DMS53 treated with DMSO at 0.1 percent for 48 hours (cell line): ENCODE measurements at regions not wholly inside any gene's neighbourhood (a gene's known extent, or its start where the extent isn't known, plus 50 kb on each side); places are given as distances from the start of the nearest gene placed in this dataset.

ENCODE experiments used
- DNase-seq: peaks from one replicate; lab custom pipeline; 2025; ENCODE audit not compliant: unreplicated experiment; lab: John Stamatoyannopoulos, UW

DNA sequence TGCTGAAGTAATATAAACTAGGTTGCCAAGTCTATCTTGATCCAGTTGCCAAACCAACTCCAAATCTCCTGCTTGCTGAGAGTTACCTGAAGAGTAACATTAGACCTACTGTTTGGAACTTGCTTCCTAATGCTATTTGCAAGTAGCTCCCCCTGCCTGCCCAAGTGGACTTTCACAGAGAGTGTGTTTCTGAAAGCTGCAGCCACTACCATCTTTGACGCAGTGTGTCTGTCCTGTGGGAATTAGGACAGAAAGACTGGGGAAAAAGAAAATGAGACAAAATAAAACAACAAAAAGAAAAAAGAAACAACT lies 195.0 kb upstream of the HS3ST1 start:
- DNase-seq = peak; percentile 40

DNA sequence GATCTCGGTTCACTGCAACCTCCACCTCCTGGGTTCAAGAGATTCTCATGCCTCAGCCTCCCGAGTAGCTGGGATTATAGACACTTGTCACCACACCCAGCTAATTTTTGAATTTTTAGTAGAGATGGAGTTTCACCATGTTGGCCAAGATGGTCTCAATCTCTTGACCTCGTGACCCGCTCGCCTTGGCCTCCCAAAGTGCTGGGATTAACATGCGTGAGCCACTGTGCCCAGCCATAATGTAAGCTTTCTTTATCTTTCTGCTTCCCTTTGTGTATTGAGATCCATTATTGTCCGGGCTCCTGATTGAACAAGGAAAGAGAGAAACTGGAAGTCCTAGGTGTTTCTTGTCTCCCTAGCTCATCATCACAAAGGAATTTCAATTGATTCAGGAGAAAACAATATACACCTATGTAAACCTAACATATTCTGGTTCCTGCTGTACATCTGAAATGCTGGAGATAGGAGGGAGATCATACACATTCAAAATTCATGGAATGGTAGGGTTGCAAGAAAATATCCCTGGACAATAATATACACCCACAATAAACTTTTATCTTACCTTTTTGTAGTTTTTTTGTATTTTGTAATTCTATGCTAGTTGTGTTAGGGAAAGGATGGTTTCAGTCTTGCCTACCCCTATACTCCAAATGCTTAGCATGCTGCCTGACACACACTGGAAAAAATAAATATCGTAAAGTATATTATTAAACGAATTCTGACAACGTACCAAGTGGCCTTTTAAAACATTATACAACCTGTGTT lies 194.4 kb upstream of the HS3ST1 start:
- no peak for DNase-seq

DNA sequence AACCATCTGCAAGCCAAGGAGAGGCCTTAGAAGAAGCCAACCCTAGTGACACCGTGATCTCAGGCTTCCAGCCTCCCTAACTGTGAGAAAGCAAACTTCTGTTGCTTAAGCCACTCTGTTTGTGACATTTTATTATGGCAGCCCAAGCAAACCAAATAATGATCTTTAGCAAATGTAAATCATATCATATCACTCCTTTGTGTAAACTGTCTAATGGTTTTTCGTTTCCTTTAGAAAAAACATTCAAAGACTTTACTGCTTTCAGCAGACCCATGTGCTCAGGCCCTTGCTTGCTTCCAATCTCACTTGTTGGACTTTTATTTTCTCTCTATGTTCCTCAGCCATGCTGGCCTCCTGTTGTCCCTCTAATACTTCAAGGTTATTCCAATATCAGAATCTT lies 192.2 kb upstream of the HS3ST1 start:
- DNase-seq = no peak

DNA sequence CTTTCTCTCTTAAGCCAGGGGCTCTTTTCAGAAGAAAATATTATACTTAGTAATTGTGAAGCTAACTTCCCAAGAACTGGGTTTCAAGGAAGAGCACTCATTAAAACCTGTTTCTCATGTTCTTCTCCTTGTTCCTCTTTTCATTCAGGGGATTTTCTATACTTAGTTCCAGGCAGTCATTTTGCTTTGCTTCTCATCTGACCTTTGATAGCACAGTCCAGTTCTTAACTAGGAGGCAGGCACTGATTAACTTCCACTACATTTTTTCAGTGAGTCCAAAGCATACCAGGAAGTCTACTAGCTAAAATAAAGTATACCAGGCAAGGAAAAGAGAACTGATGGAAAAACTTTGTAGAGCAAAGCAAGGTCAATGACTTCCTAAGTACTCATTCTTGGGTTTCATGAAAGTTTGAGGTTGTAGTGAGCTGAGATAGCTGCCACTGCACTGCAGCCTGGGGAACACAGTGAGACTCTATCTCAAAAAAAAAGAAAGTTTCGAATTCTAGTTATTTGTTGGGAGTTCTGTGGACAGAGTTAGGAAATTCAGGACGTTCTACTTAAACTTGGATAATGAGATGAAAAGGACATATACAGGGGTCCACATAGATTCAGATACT lies 190.1 kb upstream of the HS3ST1 start:
- DNase-seq = no peak

DNA sequence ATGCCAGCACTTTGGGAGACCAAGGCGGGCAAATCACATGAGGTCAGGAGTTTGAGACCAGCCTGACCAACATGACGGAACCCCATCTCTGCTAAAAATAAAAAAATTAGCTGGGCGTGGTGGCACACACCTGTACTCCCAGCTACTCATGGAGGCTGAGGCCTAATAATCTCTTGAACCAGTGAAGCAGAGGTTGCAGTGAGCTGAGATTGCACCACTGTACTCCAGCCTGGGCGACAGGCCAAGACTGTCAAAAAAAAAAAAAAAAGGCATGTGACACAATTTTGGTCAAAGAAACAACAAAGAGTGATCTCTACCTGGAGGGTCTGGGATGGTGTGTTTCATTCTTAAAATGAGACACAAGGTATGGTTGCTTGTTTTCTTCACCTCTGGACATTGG lies 188.2 kb upstream of the HS3ST1 start:
- DNase-seq = no peak

DNA sequence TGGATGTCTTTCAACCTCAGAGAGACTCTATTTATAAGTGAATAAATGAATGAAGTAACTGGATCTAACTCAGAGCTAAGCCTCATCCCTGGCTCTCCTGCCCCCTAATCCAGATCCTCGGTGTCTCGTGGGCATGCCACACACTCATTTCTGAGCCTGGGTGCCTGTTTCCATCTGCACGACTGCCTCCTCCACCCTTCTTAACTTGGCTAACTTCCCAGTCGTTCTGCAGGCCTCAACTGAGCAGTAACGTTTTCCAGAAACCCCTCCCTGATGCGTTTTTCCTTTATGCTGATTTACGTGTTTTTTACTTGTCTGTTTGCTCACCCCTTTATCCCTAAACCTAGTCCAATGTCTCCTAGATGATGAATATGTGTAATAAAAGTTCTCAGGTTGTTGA lies 186.9 kb upstream of the HS3ST1 start:
- no peak for DNase-seq

DNA sequence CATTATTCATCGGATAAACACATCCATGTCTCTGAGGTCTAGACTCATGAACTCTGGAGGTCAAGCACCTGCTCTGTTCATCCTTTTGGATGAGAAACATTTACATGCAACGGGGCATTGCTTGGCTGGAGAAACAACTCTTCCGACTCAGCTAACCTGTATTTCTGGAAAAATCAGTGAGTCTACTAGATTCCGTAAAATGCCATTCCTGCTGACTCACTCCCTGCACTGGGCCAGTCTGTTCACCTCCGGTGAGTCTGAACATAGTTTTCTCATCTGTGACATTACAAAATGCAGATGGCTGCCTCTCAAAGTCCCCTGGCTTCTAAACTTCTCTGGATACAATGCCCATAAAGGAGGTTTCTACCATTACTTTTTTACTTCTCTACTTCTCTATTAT lies 185.7 kb upstream of the HS3ST1 start:
- peak; percentile 92 for DNase-seq

DNA sequence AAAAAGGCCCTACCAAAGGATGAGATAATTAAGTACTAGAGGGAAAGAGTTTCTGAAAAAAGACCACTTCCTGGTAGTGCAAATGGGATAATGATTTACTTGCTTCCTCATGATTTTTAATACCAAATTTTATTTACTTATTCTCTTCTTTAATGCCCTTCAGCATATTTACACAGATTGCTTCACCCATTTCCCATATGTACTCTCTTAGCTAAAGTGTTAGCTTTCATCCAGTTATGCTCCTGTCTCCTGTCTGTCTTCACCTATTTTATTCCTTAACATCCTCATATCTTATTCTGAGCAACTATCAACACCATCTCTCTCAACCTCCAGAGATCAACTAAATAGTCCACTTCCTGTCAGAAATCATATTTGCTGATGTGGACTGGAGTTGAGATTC lies 183.2 kb upstream of the HS3ST1 start:
- DNase-seq = peak; percentile 87

DNA sequence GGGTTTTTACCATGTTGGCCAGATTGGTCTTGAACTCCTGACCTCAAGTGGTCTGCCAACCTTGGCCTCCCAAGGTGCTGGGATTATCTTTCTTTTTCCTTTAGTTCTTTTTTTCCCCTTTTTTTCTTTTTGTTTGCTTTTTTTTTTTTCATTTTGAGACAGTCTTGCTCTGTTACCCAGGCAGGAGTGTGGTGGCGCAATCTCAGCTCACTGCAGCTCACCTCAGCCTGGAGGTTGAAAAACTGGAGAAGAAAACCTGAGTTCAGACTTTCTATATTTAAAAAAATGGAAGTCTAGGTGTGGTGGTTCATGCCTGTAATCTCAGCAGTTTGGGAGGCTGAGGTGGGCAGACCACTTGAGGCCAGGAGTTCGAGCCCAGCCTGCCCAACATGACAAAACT lies 181.1 kb upstream of the HS3ST1 start:
- DNase-seq = no peak

DNA sequence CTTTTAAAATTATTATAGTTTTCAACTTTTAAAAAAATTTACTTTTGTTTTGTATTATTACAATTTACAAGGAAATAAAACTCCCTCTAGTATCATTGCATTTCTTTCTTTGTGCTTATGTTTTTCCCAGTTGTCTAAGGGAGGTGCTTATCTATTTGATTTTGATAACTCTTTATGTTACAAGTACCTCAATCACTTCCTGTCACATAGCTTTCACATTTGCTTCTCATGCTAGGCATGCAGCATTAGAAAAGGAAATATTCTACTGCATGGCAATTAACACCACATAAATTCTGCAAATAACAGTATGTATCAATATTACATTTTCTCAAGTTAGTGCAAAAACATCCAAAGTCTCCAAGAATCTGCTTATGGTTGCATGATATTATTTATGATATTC lies 180.3 kb upstream of the HS3ST1 start:
- peak; percentile 59 for DNase-seq

DNA sequence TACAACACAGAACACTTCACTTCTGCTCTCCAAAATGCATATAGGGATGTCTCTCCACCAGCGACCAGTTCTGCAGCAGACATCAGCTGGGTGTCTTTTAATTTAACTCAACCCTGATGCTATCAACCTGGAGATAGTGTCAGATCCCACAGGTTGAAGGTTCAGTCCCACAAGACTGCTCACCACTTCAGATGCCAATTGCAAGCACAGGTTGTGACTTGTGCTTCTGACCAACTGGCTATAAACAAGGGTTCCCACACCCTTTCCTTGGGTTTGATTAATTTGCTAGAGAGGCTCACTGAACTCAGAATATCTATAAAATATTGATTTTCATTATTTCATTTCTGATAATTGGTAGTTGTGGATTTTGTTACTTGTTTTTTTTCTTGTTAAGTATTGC lies 177.4 kb upstream of the HS3ST1 start:
- no peak for DNase-seq

DNA sequence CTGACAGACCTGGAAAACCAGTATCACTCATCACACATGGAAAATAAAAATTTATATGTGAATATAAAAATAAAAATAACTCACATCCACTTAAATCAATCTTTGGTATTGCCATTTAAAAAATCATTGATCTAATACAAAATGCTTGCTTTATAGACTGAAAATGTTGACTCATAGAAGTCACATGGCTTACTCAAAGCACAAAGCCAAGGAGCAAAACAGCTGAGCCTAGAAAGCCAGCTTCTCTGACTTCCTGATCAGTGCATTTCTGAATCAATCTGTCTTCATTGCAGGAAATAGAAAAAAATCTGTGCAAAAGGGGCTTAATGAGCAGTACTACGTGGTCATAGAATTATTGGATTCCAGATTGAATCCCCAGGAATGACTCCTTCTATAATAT lies 176.9 kb upstream of the HS3ST1 start:
- peak; percentile 55 for DNase-seq

DNA sequence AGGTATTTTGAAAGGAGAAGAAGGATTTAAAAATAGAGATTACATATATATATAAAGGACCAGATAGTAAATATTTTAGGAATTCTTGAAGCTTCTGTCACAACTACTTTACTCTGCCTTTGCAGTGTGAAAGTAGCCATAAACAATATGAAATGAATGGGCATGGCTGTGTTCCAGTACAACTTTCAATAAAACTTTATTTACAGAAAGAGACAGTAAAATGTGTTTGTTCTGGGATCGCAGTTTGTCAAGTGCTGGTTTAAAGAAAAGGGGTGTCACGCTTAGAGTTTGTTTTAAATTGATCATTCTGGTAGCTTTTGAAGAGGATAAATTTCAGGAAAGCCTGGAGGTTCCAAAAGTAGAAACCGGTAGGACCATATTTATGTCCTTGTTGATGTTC lies 176.1 kb upstream of the HS3ST1 start:
- no peak for DNase-seq

DNA sequence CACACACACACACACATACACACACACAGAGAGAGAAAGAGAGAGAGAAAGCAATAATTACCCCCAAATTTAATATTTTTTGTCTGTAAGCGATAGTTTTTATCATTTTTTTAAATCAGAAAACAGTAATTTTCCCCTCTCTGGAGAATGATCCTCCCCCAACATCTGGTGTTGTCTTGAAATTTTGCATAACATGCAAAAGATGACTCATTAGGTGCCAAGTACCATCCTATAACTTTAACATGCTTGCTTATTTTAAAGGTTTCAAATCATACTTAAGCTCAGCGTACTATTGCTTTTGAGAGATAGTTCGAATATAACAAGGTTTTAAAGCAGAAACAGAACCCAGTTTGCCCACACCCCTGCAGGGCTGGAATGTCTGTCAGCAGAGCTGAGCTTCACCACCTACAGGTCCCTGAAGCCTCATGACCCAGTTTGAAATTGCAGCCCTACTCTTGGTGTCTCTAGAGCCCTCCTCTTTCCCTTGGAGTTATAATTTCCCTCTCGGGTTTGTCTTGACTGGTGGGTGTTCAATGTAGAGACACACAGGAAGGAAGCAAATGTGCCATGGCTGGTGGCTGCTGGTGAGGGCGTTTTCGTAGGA lies 175.0 kb upstream of the HS3ST1 start:
- no peak for DNase-seq

DNA sequence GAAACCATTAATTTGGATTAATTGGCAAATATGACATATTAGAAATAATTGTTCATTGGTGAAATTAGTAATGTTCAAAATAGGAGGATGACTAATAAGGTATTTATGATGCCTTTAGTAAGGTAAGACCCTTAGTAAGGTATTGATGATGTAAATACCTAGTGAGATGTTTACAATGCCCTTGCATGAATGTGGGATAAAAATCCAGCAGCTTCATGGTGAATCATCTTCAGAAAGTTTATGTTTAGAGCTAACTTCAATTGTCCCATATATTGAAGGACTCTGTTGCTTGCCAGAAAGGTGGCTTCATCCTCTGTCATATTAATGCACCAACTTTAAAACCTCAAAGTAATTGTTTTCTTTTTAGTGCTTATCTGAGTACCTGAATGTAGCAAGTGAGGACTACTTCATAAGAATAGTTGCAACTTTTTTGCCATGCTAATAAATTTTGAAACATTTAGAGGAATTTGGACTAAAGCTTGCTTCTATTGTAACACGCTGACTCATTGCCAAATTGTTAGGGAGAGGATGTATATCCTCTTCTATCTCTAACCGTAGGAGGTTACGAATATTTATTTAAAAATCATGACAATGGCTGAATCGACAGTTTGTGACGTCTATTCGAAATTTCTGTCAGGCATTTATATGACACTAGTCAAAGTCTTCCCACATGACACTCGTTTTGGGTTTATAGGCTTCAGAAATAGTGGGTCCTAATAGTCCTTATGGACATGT lies 174.1 kb upstream of the HS3ST1 start:
- DNase-seq = no peak

DNA sequence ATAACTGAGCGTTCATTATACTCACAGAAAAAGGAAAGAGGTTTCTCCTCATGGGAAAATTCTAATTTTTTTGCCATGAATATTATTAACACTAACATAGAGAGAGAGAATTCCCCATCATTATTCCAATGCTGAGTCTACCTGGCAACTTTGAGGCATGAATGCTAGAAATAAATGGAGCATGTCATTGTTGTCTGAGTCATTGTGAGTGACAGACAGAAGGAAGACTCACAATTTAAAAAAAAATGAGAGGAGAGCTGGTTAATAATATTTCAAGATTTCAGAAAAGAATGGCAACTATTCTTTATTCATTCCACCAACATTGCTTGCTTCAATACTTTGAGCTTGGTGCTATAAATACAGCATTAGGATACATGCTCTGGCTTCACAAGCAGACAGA lies 170.4 kb upstream of the HS3ST1 start:
- peak; percentile 43 for DNase-seq

DNA sequence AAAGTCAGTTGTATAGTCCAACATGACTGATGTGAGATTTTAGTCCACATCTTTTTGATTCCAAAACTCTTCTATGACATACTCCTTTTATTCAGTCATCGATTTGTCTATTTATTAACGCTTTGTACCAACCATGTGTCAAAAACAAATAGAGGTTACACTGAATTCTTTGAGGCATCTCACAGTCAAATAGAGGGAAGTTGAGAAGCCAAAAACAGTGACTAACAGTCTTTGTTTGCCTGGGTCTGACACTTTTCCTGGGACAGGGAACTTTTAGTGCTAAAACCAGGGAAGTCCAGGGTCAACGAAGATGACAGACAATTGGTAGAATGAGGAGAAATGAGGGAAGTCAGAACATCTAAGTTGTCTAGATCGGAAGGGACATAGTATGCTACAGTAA lies 169.9 kb upstream of the HS3ST1 start:
- no peak for DNase-seq

DNA sequence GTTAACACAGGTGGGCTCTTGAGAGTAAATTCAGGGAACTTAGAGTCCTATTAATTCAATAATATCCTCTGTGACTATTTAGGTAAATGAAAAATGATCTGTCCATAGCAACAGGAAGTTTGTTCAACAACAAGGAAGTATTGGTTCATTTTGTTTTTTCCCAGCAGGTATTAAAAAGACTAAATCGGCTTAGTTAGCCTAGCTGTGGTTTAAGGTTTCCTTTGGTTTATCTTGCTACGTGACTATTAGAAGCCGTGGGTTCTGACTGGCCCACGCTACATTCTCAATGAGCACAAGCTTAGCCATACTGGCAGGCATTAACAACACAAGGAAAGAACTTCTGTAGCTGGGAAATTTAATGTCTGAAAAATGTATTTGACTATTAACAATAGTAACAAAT lies 168.8 kb upstream of the HS3ST1 start:
- DNase-seq = peak; percentile 79

DNA sequence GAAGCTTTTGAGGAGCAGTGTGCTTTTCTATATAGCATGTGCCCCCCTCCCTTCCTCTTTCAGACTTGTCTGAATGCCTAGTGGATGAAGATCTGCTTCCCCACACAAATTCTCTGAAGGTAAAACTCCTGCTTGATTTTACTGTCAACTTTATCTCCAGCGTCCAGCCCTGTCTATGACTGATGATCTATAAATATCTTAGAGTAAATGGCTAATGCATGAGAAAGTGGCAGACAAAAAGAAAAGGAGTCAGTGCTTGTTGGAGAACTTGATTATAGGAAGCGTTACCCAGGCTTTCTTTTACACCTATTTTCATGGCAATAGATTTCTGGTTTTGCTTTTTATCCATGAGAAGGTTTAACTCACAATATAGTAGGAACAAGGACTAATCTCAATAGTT lies 168.3 kb upstream of the HS3ST1 start:
- DNase-seq = no peak

DNA sequence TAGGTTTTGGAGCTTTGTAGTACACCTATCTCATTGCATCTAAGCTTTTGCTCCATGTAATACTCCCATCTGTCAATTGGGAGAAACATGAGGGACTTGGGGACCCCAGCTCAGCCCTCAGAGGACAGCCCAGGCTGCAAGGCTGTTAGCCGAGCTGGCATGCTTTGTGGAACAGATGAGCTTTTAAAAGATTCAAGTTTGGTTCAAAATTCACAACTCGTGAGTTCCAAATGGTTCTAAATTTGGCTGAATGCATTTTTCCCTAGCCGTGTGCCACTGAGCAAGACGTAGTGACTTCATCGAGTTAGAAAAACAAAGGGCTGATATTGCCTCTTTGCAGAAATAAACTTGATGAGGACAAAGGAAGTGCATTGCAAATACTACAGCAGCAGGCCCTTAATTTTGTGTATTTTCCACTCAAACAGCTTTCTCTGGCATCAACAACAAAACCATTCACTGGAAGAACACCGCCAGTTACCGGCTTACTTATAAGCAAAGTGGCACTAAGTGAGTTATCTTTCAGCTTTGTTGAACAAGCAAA lies 165.0 kb upstream of the HS3ST1 start:
- DNase-seq = no peak

DNA sequence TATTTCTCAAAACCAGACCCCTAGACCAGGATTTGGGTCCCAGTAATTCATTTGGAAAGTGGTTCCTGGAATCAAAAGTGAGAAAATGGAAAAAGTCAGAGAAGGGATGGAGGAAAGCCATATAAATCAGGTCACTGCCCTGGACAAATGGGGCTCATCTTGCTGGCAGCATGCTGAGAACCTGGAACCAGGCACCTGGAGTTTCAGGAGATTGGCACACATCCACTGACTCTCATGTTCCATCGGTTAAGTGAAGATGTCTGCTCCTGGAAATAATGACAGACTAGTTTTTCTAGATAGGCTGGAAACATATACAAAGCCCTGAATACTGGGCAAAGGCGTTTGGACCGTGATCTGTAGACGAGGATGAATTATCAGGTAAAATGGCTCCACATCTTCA lies 163.6 kb upstream of the HS3ST1 start:
- DNase-seq = no peak

DNA sequence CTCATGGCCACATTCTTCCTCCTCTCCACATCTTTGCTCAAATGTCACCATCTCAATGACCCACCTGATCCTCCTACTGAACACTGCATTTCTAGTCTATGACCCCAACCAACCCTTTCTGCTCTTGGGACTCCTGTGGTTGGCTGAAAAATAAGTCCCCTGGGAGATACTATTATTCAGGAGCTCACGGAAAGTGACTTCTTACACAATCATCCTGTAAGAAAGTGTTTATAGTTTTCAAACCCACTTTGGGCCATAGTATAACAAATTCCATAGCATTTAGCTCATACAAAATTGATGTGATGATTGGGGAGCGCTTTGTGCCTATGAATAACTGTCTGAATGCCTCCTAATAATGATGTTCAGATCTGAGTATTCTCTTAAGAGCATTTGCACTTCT lies 161.4 kb upstream of the HS3ST1 start:
- no peak for DNase-seq
